Neutrophil (primary cell): ENCODE measurements at regions not wholly inside any gene's neighbourhood (a gene's known extent, or its start where the extent isn't known, plus 50 kb on each side); places are given as distances from the start of the nearest gene placed in this dataset.

Experiments used
- H3K27ac ChIP-seq: fragments of 200-600 bp; sonication (generic); 2 replicates; pipeline ENCODE4 v1.5.1; 2016; ENCODE audit warnings: mild to moderate bottlenecking, moderate library complexity
- H3K27me3 ChIP-seq: fragments of 200-600 bp; sonication (generic); 2 replicates; pipeline ENCODE4 v1.6.0; 2016; ENCODE audit warnings: mild to moderate bottlenecking
- H3K36me3 ChIP-seq: fragments of 200-600 bp; sonication (generic); 2 replicates; pipeline ENCODE4 v1.5.1; 2017
- H3K4me1 ChIP-seq, 2 experiments: fragments of 200-600 bp in 1 of 2; sonication (generic) in 1 of 2; 1 replicate in 1 of 2; 2 replicates in 1 of 2; pipeline versions ENCODE4 v1.5.1 to v1.6.1; 2013 to 2016; ENCODE audit warnings: low read depth in 1 of 2, low read length in 1 of 2, mild to moderate bottlenecking in 1 of 2, moderate library complexity in 1 of 2; ENCODE audit not compliant: control insufficient read depth in 1 of 2, insufficient read depth in 1 of 2
- H3K4me3 ChIP-seq, 2 experiments: fragments of 200-600 bp in 1 of 2; sonication (generic) in 1 of 2; 1 replicate in 1 of 2; 2 replicates in 1 of 2; pipeline ENCODE4 v1.5.1; 2013 to 2016; ENCODE audit warnings: low read depth in 1 of 2, low read length in 1 of 2, mild to moderate bottlenecking in 1 of 2, moderate library complexity in 1 of 2
- H3K9me3 ChIP-seq: fragments of 200-600 bp; sonication (generic); 2 replicates; pipeline ENCODE4 v1.5.1; 2016
- CTCF ChIP-seq: fragments of 200-600 bp; sonication (generic); IDR thresholded peaks from 2 replicates; pipeline ENCODE4 v1.5.1; 2016; ENCODE audit warnings: antibody characterized with exemption

GRCh38 chr2:24432735-24433134, 58.3 kb upstream of the NCOA1 start:
- H3K4me3 ChIP-seq = no peak overlapping the region
- H3K4me1 ChIP-seq = no peaks in the 10 kb centered on the region
- H3K27ac ChIP-seq = no peak overlapping the region
- H3K27me3 ChIP-seq = no peaks in the 10 kb centered on the region
- TF ChIP-seq CTCF = no peak
- no peaks in the 10 kb centered on the region for H3K9me3 ChIP-seq
- H3K36me3 ChIP-seq = no peaks in the 10 kb centered on the region

GRCh38 chr2:24432121-24432520, 58.9 kb upstream of the NCOA1 start:
- no peaks in the 10 kb centered on the region for H3K27me3 ChIP-seq
- H3K4me1 ChIP-seq = no peaks in the 10 kb centered on the region
- no peak overlapping the region for H3K4me3 ChIP-seq
- no peak overlapping the region for H3K27ac ChIP-seq
- TF ChIP-seq CTCF = no peak
- no peaks in the 10 kb centered on the region for H3K36me3 ChIP-seq
- H3K9me3 ChIP-seq = no peaks in the 10 kb centered on the region

DNA sequence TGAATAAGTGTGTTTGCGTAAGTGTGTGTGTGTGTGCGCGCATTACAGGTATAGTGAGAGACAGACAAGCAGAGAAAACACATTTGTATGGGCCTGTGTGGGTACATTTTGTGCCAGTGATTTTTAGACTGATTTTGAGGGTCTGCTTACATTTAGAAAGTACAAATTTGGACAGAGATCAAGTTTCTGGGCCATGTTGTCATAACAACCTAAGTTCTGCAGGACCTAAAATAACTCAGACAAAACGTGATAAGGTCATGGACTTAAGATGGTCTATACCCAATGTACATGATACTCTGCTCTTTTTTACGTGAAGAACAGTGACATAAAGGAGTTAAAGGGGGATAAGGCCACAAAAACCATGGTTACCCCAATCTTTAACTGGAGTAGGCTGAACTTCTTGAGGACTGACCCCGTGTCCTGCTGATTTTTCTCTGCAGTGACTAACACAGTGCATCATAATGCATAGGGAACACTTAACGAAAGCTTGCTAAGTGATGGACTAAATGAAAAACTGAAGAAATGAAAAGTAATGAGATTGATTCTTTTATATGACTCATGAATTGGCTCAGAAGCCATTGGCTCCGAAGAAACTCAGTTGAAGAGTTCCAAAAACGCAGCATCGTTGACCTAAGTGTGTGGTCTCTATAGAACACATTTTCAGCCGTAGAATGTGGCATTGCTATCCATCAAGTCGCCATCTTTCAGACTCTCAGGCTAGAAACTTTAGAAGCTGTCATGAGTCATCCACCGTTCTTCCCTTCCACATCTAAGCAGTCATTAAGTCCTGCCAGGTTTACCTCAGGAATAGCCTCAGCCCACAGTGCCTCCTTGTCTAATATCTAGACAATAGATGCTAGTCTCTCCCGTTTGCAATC, 61.6 kb upstream of the NCOA1 start:
- H3K36me3 ChIP-seq = no peaks in the 10 kb centered on the region
- no peak for TF ChIP-seq CTCF
- H3K27me3 ChIP-seq = no peaks in the 10 kb centered on the region
- H3K27ac ChIP-seq = no peak overlapping the region
- no peak overlapping the region for H3K4me3 ChIP-seq
- no peaks in the 10 kb centered on the region for H3K9me3 ChIP-seq
- no peaks in the 10 kb centered on the region for H3K4me1 ChIP-seq

DNA sequence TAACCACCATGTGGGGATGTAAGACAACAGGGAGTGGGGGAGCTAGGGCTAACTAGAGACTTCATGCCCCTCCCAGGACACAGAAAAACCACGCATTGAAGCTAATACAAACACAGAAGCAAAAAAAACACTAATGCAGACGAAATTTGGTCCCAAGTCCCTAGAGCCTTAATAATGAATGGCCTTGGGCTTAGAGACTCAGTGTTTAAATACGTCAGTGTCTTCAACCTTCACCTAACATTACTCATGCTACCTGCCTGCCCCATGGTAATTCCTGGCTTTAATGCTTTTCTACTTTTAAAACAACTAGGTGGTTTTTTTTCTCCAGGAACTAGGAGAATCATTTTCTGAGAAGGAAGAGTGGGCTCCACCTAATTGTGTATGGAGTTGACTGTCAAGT, 64.1 kb upstream of the ITSN2 start:
- no peak overlapping the region for H3K27ac ChIP-seq
- no peaks in the 10 kb centered on the region for H3K36me3 ChIP-seq
- no peaks in the 10 kb centered on the region for H3K4me1 ChIP-seq
- no peaks in the 10 kb centered on the region for H3K27me3 ChIP-seq
- no peak for TF ChIP-seq CTCF
- no peak overlapping the region for H3K4me3 ChIP-seq
- no peaks in the 10 kb centered on the region for H3K9me3 ChIP-seq

DNA sequence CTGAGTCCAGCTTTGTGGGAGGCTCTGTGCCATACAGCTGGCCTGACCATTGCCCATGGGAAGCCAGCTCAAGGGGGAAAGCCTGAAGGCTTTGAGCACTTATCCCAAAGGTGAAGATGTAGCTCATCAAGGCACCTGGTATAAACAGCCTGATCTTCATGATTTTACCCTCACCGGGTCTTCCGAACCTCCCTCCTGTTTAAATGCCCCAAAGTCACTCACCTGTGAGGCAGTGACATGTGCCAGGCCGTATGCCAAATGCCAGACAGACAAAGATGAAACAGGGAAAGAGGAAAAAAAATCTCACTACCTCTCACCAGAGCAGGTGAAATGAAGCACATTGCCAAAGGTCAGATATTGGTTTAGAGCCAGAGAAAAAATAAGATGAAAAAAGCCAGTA, 62.8 kb upstream of the ITSN2 start:
- Histone ChIP-seq H3K9me3 (no peaks in the 10 kb centered on the region), H3K4me3 (no peak overlapping the region), H3K36me3 (no peaks in the 10 kb centered on the region), H3K27me3 (no peaks in the 10 kb centered on the region), H3K27ac (no peak overlapping the region), H3K4me1 (no peaks in the 10 kb centered on the region)
- no peak for TF ChIP-seq CTCF
